GM18868 (cell line): ENCODE measurements at regions not wholly inside any gene's neighbourhood (a gene's known extent, or its start where the extent isn't known, plus 50 kb on each side); places are given as distances from the start of the nearest gene placed in this dataset.

Source experiments
- ATAC-seq: cut with Tn5 transposase; IDR thresholded peaks from one replicate; pipeline ENCODE4 v1.9.1; 2021; ENCODE audit warnings: mild to moderate bottlenecking, moderate library complexity; ENCODE audit not compliant: unreplicated experiment

GRCh38 chr11:109914809-109915653 lies 178.2 kb upstream of the ZC3H12C start:
- peak; percentile 76 for ATAC-seq

GRCh38 chr11:109926941-109927340 lies 166.3 kb upstream of the ZC3H12C start:
- ATAC-seq, result no peak

GRCh38 chr11:109929308-109929707 lies 163.9 kb upstream of the ZC3H12C start:
- no peak for ATAC-seq

GRCh38 chr11:109933126-109933525 lies 160.1 kb upstream of the ZC3H12C start:
- ATAC-seq, result no peak

- ATAC-seq, result no peak
Observed at GRCh38 chr11:109934151-109934550, 159.0 kb upstream of the ZC3H12C start.

GRCh38 chr11:109936661-109937180 lies 156.5 kb upstream of the ZC3H12C start:
- no peak for ATAC-seq

GRCh38 chr11:109937968-109938367 lies 155.2 kb upstream of the ZC3H12C start:
- no peak for ATAC-seq

GRCh38 chr11:109939166-109939810 lies 153.9 kb upstream of the ZC3H12C start:
- ATAC-seq, result peak; percentile 60

GRCh38 chr11:109940816-109941215 lies 152.4 kb upstream of the ZC3H12C start:
- ATAC-seq, result no peak

GRCh38 chr11:109945626-109946321 lies 147.4 kb upstream of the ZC3H12C start:
- peak; percentile 63 for ATAC-seq

- peak; percentile 87 for ATAC-seq
Observed at GRCh38 chr11:109946322-109946846, 146.8 kb upstream of the ZC3H12C start.

- no peak for ATAC-seq
Observed at GRCh38 chr11:109954534-109954933, 138.7 kb upstream of the ZC3H12C start.

GRCh38 chr11:109956124-109956793 lies 136.9 kb upstream of the ZC3H12C start:
- ATAC-seq, result peak; percentile 81

- no peak for ATAC-seq
Observed at GRCh38 chr11:109957000-109957399, 136.2 kb upstream of the ZC3H12C start.

GRCh38 chr11:109957601-109958000 lies 135.6 kb upstream of the ZC3H12C start:
- ATAC-seq, result no peak

- ATAC-seq, result no peak
Observed at GRCh38 chr11:109958131-109958820, 134.9 kb upstream of the ZC3H12C start.

- no peak for ATAC-seq
Observed at GRCh38 chr11:109958821-109959166, 134.4 kb upstream of the ZC3H12C start.

- no peak for ATAC-seq
Observed at GRCh38 chr11:109960831-109961230, 132.4 kb upstream of the ZC3H12C start.

GRCh38 chr11:109961261-109961660 lies 131.9 kb upstream of the ZC3H12C start:
- no peak for ATAC-seq

GRCh38 chr11:109963101-109963500 lies 130.1 kb upstream of the ZC3H12C start:
- no peak for ATAC-seq
